Head of caudate nucleus (tissue), 42 donors: ENCODE measurements at regions not wholly inside any gene's neighbourhood (a gene's known extent, or its start where the extent isn't known, plus 50 kb on each side); places are given as distances from the start of the nearest gene placed in this dataset.

Source experiments
- DNase-seq, 42 donors: peaks; one replicate each; pipeline versions ENCODE4 v3.0.0 to v3.0.0-alpha.2; 2020 to 2021; ENCODE audit warnings: mixed read lengths in 7 of 42
- intact Hi-C: fragments of 100-400 bp; cut with DNase I; formaldehyde crosslinking; loops from one replicate; pipeline ENCODE4 v1.15.0; 2022

GRCh38 chr21:15330872-15331271 is 266.1 kb upstream of the NRIP1 start:
- intact Hi-C loops = no loop called here
- DNase-seq = no peak

- no peak for DNase-seq
- intact Hi-C loops = no loop called here
These were observed 267.8 kb upstream of the NRIP1 start for GRCh38 chr21:15332572-15332971.

GRCh38 chr21:15333136-15333710 is 268.4 kb upstream of the NRIP1 start:
- intact Hi-C loops = no loop called here

DNA sequence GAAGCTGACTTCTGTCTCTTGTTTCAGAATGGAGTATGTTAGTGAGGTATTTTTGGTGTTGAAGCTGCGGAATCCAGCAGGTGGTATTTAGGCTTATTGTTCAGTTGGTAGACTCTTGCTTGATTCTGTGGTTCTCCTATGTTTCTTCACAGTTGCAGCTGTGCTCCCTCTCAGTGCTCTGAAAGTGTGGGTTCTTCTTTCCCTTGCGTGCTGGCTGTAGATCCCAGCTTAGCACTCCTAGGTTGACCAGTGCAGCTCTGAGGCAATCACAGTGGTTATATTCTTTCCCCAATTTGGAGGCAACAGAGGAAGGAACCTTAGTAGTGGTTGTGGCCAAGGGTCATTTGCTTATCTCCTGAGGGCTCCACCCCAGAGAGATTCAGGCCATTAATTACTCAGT is 269.2 kb upstream of the NRIP1 start:
- intact Hi-C loops = no loop called here
- no peak for DNase-seq

More at GRCh38 chr21:15333136-15333710, 268.4 kb upstream of the NRIP1 start:
- no peak for DNase-seq

DNA sequence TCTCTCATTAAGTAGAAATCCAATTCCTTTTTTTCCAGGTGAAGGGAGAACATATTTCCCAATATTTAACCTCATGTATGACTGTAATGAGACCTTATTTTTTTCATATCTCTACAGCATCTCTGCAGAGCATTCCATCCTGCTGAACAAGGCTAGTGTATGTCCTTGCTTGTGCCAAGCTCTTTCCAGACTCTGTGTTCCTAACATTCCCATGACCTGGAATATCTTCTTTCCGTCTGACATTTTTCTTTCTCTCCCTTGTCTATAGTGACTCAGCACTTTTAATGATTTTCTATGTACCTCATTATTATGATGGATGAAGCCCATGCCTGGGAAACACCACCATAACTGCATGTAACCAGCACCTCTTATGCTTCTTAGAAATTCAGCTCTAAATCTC is 278.3 kb upstream of the NRIP1 start:
- no peak for DNase-seq
- intact Hi-C loops = no loop called here

DNA sequence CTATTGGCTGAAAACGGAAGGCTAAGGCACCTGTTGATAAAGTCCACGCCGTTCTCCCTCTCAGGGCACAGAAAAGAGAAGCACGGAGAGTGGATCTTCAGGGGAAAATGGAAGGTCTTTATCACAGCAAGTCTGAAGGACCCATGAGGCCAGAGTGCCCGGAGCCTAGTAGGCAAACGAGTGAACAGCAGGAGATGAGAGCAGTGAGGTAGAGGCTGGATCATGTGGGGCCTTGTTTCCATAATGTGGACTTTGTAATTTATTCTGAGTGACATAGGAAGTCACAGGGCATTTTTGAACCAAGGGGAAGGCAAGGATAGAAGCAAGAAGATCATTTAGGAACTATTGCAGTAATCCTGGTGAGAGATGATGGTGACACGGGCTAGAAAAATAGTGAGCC is 287.2 kb upstream of the NRIP1 start:
- no peak for DNase-seq
- intact Hi-C loops = no loop called here

DNA sequence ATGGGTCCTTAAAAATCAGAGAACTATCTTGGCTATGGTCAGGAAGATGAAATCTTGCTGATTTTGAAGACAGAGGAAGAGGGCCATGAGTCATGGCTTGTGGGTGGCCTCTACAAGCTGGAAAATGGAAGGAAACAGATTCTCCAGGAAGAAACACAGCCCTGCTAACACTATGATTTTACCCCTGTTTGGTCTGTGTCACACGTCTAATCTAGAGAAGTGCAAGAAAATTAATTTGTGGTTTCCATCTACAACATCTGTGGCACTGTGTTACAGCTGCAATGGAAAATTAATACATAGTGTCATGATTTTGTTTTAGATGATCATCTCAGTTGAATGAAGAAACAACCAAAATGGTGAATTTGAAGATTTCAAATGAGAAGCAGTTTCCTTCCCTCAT is 288.7 kb upstream of the NRIP1 start:
- no peak for DNase-seq
- intact Hi-C loops = no loop called here

DNA sequence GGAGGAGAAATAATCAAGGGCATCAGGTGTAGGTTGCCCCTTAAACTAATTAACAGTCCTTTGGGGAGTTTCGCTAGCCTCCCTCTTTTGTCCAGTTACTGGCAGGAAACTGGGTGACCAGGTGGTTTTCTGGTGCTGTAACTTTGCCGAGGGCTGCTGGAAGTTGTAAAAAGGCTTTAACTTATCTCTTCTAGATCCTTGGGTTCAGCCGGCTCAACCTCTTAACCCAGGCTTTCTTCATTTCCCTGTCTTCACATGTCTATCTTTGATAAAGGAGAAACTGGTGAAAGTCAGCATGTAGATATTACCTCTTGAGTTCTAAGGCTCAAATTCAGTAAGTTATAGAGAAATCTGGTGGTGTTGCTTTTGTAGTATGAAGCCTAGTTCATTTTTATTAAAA is 289.7 kb upstream of the NRIP1 start:
- intact Hi-C loops = no loop called here

DNA sequence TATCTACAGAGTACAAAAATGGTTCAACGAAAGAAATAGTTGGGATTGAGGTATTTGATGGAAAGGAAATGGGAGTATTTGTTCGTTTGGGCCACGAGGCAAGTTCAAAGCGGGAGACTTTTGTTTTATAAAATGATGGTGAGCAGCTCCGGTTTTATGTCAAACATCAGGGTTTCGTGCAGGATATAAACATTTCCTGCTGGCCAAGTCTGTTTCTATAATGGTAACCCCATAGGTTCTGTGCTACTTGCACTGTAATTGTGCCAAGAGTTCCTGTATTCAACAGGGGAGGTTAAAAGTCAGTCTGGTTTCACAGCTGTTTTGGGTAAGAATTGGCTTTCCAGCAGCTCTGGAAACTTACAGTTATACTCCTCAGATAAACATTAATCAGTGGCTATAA is 290.3 kb upstream of the NRIP1 start:
- intact Hi-C loops = no loop called here
- DNase-seq = no peak

More for the DNA sequence above, 289.7 kb upstream of the NRIP1 start:
- no peak for DNase-seq

DNA sequence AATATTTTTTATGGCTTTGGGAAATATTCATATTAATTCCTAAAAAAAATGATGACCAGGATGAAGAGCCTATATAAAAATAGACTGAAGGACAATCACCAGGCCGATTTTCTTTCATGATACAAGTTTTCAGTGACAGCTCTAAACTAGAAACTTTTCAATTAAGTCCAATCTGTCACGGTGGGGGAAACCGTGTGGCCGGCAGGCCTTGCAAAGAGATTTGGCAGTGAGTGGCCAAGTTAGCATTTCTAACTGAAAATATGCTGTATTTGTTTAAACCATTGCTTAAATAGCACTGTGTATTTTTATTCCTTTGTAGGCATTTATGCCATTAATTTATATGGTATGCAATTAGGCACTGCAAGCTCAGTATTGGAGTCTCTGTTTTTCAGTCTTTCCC is 294.5 kb upstream of the NRIP1 start:
- DNase-seq = no peak
- intact Hi-C loops = no loop called here

- intact Hi-C loops = no loop called here
- no peak for DNase-seq
These were observed 297.7 kb upstream of the NRIP1 start for GRCh38 chr21:15362458-15362857.

DNA sequence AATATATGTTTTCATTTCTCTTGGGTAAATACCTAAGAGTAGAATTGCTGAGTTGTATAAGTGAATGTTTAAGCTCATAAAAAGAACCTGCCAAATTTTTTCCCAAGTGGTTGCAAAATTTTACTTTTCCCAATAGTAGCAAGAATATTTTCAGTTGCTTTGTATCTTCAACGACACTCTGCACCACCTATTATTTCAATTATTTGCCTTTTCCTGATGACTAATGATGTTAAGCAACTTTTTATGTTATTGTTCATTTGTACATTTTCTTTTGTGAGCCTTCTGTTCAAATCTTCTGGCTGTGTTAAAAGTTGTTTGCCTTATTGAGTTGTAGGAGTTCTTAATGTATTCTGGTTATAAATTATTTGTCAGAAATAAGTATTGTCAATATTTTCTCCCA is 299.1 kb upstream of the NRIP1 start:
- intact Hi-C loops = no loop called here
- DNase-seq = no peak

DNA sequence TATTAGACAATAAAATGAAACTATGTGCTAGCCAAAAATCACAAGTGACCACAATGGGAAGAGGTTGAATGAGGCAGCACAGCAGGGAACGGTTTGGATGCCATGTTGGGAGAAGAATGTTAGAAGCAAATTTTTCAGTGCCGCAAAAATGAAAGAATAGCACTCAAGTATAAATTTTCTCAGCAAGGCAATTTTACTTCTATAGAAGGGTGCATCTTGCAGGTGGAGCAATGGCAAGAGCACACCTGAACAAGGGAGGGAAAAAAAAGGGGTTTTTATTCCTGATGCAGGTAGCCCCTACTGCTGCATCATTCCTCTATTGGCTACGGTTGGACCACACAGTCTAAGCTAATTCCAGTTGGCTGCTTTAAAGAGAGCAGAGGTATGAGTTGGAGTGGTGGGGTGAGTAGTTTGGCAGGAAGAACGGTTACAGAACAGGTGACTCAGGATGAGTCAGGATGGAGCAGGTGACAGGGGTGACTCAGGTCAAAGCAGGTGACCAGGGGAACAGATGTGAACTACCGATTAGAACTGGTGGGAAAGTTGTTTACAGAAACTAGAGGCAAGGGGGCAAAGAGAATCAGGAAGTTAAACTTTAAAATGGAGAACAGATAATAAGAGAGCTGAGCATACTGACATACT is 301.1 kb upstream of the NRIP1 start:
- DNase-seq = no peak
- intact Hi-C loops = no loop called here

- intact Hi-C loops = no loop called here
- no peak for DNase-seq
These were observed 301.8 kb upstream of the NRIP1 start for GRCh38 chr21:15366555-15366954.

DNA sequence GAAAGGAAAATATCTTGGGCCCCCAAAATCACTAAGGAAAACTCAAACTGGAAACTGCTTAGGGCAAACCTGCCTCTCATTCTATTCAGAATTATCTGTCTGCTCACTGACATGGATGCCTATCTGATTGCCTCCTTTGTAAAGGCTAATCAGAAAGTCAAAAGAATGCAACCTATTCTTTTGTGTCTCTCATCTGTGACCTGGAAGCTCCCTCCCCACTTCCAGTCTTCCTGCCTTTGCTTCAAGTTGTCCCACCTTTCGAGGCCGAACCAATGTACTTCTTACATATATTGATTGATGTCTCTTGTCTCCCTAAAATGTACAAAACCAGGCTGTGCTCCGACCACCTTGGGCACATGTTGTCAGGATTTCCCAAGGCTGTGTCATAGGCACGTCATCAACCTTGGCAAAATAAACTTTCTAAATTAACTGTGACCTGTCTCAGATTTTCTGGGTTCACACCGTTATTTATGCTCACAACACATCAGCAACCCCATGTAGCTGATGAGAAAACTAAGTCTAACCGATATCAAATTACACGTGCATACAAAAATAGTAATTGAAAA is 302.3 kb upstream of the NRIP1 start:
- DNase-seq = no peak

DNA sequence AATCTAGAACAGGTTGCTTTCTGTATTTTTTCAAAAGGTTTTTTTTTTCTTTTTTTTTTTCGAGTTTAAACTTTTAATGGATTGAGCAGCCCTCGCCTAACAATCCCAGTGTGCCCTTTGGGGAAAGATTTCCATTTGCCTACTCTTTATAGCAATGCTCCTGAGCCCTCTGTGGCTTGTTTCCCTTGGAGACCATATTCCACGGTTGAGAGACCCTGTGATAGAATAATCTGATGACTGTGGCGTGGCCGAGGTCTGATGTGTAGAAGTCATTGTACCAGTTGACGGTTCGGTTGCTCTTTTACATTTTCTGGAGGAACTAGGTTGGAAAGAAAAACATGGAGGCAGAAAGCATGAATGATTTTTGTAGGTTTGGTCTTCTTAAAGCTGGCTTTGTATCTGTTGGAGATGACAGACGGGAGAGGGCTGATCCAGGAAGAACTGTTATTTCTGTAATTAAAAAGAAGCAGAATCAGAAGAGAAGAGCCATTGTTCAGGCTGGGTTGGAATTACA is 305.7 kb upstream of the NRIP1 start:
- no peak for DNase-seq

More for the DNA sequence above, 302.3 kb upstream of the NRIP1 start:
- intact Hi-C loops = no loop called here

DNA sequence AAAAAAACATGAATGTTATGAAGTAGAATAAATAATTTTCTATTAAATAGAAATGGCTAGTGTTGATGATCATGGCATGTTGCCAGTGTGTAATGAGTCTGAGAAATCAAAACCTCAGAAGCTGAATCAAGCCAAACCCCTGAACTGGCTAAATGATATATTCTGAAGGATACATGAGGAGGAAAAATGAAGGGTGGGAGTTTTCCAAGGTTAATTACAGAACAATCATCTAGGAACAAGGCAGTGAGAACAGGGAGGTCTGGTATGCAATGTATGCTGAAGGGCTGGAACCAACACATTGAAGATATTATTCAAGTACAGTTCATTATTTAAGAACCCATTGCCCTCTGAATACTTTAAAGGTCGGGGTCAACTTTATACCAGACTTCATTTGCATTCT is 309.1 kb upstream of the NRIP1 start:
- intact Hi-C loops = no loop called here
- no peak for DNase-seq

More for the DNA sequence above, 305.7 kb upstream of the NRIP1 start:
- intact Hi-C loops = no loop called here

- DNase-seq = no peak
- intact Hi-C loops = no loop called here
These were observed 315.0 kb upstream of the NRIP1 start for GRCh38 chr21:15379776-15380175.

- intact Hi-C loops = no loop called here
- no peak for DNase-seq
These were observed 318.8 kb upstream of the NRIP1 start for GRCh38 chr21:15383588-15383987.

DNA sequence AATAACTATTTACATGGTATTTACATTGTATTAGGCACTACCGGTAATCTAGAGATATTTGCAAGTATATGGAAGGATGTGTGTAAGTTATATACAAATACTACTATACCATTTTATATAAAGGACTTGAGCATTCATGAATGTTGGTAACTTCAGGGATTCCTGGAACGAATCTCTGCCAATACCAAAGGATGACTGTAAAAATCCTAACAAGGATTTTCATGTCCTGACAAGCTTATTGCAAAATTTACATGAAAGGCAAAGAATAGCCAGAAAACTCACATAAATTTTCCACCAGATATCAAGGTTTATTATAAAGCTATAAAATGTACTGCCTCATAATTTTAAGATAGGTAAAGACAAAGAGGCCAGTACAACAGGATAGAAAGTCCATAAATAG is 325.2 kb upstream of the NRIP1 start:
- intact Hi-C loops = no loop called here
- DNase-seq = no peak

DNA sequence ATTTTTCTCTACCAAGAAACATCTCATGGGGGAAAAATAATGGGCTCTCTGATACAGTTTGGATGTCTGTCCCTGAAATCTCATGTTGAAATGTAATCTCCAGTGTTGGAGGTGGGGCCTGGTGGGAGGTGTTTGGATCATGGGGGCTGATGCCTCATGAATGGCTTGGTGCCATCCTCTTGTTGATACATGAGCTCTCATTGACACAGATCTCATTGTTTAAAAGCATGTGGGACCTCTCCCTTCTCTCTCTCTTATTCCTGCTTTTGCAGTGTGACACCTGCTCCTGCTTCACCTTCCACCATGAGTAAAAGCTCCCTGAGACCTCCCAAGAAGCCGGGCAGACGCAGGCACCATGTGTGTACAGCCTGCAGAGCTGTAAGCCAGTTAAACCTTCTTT is 332.5 kb upstream of the NRIP1 start:
- intact Hi-C loops = no loop called here
- DNase-seq = no peak
